ENCODE measurements at regions not wholly inside any gene's neighbourhood (a gene's known extent, or its start where the extent isn't known, plus 50 kb on each side); places are given as distances from the start of the nearest gene placed in this dataset.

- TF ChIP-seq CTCF (IDR thresholded peaks at IDR 0.05 in 4 of 5, conservative IDR thresholded peaks at IDR 0.05 in 1 of 5) (no peak), POLR2A (IDR thresholded peaks at IDR 0.05) (no peak)
Observed at GRCh38 chr17:51362811-51363585, 102.7 kb downstream of the UTP18 start.
